Neural cell (in vitro differentiated cells): ENCODE measurements at regions not wholly inside any gene's neighbourhood (a gene's known extent, or its start where the extent isn't known, plus 50 kb on each side); places are given as distances from the start of the nearest gene placed in this dataset.

Experiments used
- H2AFZ ChIP-seq: fragments of 200-600, 300-800 bp; sonication (generic), shearing (Covaris generic); 2 replicates; pipeline ENCODE4 v1.6.0; 2014; ENCODE audit warnings: low read depth, mild to moderate bottlenecking, antibody characterized with exemption, low read length, moderate library complexity
- H3F3A ChIP-seq: fragments of 200-600 bp; shearing (Covaris generic); 2 replicates; pipeline ENCODE4 v1.6.1; 2016; ENCODE audit warnings: mild to moderate bottlenecking, moderate library complexity, mixed read lengths, antibody characterized with exemption, low read length; ENCODE audit not compliant: insufficient read depth, poor library complexity, severe bottlenecking
- H3K27ac ChIP-seq: fragments of 200-600, 300-800 bp; sonication (generic), shearing (Covaris generic); 2 replicates; pipeline ENCODE4 v1.5.1; 2014; ENCODE audit warnings: mild to moderate bottlenecking, low read length, moderate library complexity
- H3K27me3 ChIP-seq: fragments of 300-800, 200-600 bp; sonication (generic), shearing (Covaris generic); 2 replicates; pipeline ENCODE4 v1.6.0; 2014; ENCODE audit warnings: mild to moderate bottlenecking, low read depth, low read length, moderate library complexity; ENCODE audit not compliant: insufficient read depth
- H3K36me3 ChIP-seq: fragments of 300-800, 200-600 bp; sonication (generic), shearing (Covaris generic); 2 replicates; pipeline ENCODE4 v1.5.1; 2014; ENCODE audit warnings: mild to moderate bottlenecking, antibody characterized with exemption, low read length, moderate library complexity; ENCODE audit not compliant: insufficient read depth
- H3K4me2 ChIP-seq: fragments of 300-800, 200-600 bp; sonication (generic), shearing (Covaris generic); 2 replicates; pipeline ENCODE4 v1.6.0; 2014; ENCODE audit warnings: mild to moderate bottlenecking, low read length
- H3K4me3 ChIP-seq: fragments of 300-800, 200-600 bp; sonication (generic), shearing (Covaris generic); 2 replicates; pipeline ENCODE4 v1.5.1; 2014; ENCODE audit warnings: mild to moderate bottlenecking, low read length, moderate library complexity
- H3K79me2 ChIP-seq: fragments of 200-600 bp; shearing (Covaris generic); replicated peaks from 2 replicates; pipeline ENCODE4 v1.6.0; 2014; ENCODE audit warnings: mild to moderate bottlenecking, low read length, moderate library complexity; ENCODE audit not compliant: insufficient read depth
- H3K9ac ChIP-seq: fragments of 300-800, 200-600 bp; sonication (generic), shearing (Covaris generic); 2 replicates; pipeline ENCODE4 v1.6.1; 2016; ENCODE audit warnings: mild to moderate bottlenecking, low read length, mixed read lengths
- H3K9me2 ChIP-seq: fragments of 200-600 bp; shearing (Covaris generic); 2 replicates; pipeline ENCODE4 v1.6.1; 2016; ENCODE audit warnings: mild to moderate bottlenecking, low read length, mixed read lengths; ENCODE audit not compliant: insufficient read depth
- H3K9me3 ChIP-seq: fragments of 200-600, 300-800 bp; sonication (generic), shearing (Covaris generic); 2 replicates; pipeline ENCODE4 v1.6.1; 2016; ENCODE audit warnings: mild to moderate bottlenecking, mixed run types, low read length, moderate library complexity, mixed read lengths
- H4K20me1 ChIP-seq: fragments of 200-600 bp; shearing (Covaris generic); 2 replicates; pipeline ENCODE4 v1.6.1; 2016; ENCODE audit warnings: mild to moderate bottlenecking, mixed run types; ENCODE audit not compliant: insufficient read depth
- EP300 ChIP-seq: fragments of 450-650 bp; conservative IDR thresholded peaks from 2 replicates; pipeline ENCODE4 v1.6.1; 2014; ENCODE audit warnings: antibody characterized with exemption, mild to moderate bottlenecking, moderate library complexity; ENCODE audit not compliant: poor library complexity, severe bottlenecking
- EZH2 ChIP-seq: fragments of 200-600, 300-800 bp; shearing (Covaris generic), sonication (generic); IDR thresholded peaks from 2 replicates; pipeline ENCODE4 v1.6.1; 2014; ENCODE audit warnings: antibody characterized with exemption, low read length, borderline replicate concordance, mild to moderate bottlenecking; ENCODE audit not compliant: insufficient read depth, poor library complexity, severe bottlenecking
- MXI1 ChIP-seq: fragments of 450-650 bp; conservative IDR thresholded peaks from 2 replicates; pipeline ENCODE4 v1.6.1; 2014; ENCODE audit warnings: antibody characterized with exemption, mild to moderate bottlenecking; ENCODE audit not compliant: poor library complexity, severe bottlenecking
- POLR2AphosphoS5 ChIP-seq: IDR thresholded peaks from 2 replicates; pipeline ENCODE4 v1.6.1; 2012
- RAD21 ChIP-seq: fragments of 450-650 bp; conservative IDR thresholded peaks from 2 replicates; pipeline ENCODE4 v1.6.1; 2014; ENCODE audit warnings: antibody characterized with exemption, mild to moderate bottlenecking, moderate library complexity
- REST ChIP-seq: IDR thresholded peaks from 2 replicates; pipeline ENCODE4 v1.6.1; 2012; ENCODE audit warnings: borderline replicate concordance
- SMC3 ChIP-seq: fragments of 450-650 bp; conservative IDR thresholded peaks from 2 replicates; pipeline ENCODE4 v1.6.1; 2014; ENCODE audit warnings: antibody characterized with exemption, mild to moderate bottlenecking, moderate library complexity; ENCODE audit not compliant: poor library complexity
- TAF1 ChIP-seq: IDR thresholded peaks from 2 replicates; pipeline ENCODE4 v1.6.1; 2012; ENCODE audit warnings: low read depth
- TF ChIP-seq, protein P1 (sequence below): fragments of 450-650 bp; IDR thresholded peaks from 2 replicates; pipeline ENCODE4 v1.5.1; 2014; ENCODE audit warnings: antibody characterized with exemption, mild to moderate bottlenecking, moderate library complexity; ENCODE audit not compliant: poor library complexity, severe bottlenecking

- Histone ChIP-seq H4K20me1 (no peaks in the 10 kb centered on the region), H3K79me2 (no peaks in the 10 kb centered on the region), H3F3A (no peaks in the 10 kb centered on the region), H3K36me3 (no peaks in the 10 kb centered on the region), H3K9ac (no peak overlapping the region), H3K9me3 (no peaks in the 10 kb centered on the region), H3K4me3 (no peak overlapping the region), H3K9me2 (no peaks in the 10 kb centered on the region), H2AFZ (no peak overlapping the region), H3K27me3 (no peaks in the 10 kb centered on the region), H3K27ac (no peak overlapping the region), H3K4me2 (no peak overlapping the region)
- no peak for TF ChIP-seq REST
- no peak for TF ChIP-seq POLR2AphosphoS5
- no peak for TF ChIP-seq MXI1
Observed at GRCh38 chr13:86108334-86108733, 309.1 kb upstream of the SLITRK6 start.

DNA sequence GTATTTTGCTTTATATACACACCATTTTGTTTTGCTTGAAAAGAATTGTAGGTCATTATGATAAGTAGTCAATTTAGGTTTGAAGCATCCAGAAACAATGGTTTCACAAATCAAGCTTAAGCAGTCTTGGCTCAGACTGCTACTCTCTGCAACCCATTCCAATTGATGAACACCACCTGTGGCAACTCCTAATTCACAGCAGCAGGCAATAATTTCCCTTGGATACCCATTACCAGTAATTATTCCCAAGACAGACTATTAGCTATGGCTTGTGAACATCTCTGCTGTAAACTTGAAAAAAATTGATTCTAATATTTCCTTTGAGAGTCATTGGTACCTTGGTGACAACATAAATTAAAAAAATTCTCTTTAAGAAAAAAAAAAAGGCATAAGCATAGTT, 299.3 kb upstream of the SLITRK6 start:
- Histone ChIP-seq H3K4me2 (no peak overlapping the region), H2AFZ (no peak overlapping the region), H3K27ac (no peak overlapping the region), H3K4me3 (no peak overlapping the region), H3K9me3 (no peaks in the 10 kb centered on the region), H3K9ac (no peak overlapping the region), H3K36me3 (no peaks in the 10 kb centered on the region), H3F3A (no peaks in the 10 kb centered on the region), H3K27me3 (no peaks in the 10 kb centered on the region), H3K79me2 (no peaks in the 10 kb centered on the region), H4K20me1 (no peaks in the 10 kb centered on the region), H3K9me2 (no peaks in the 10 kb centered on the region)
- TF ChIP-seq TAF1 (no peak), EP300 (no peak), SMC3 (no peak), MXI1 (no peak), EZH2 (no peak), POLR2AphosphoS5 (no peak), REST (no peak), RAD21 (no peak)
- TF ChIP-seq, protein P1, sequence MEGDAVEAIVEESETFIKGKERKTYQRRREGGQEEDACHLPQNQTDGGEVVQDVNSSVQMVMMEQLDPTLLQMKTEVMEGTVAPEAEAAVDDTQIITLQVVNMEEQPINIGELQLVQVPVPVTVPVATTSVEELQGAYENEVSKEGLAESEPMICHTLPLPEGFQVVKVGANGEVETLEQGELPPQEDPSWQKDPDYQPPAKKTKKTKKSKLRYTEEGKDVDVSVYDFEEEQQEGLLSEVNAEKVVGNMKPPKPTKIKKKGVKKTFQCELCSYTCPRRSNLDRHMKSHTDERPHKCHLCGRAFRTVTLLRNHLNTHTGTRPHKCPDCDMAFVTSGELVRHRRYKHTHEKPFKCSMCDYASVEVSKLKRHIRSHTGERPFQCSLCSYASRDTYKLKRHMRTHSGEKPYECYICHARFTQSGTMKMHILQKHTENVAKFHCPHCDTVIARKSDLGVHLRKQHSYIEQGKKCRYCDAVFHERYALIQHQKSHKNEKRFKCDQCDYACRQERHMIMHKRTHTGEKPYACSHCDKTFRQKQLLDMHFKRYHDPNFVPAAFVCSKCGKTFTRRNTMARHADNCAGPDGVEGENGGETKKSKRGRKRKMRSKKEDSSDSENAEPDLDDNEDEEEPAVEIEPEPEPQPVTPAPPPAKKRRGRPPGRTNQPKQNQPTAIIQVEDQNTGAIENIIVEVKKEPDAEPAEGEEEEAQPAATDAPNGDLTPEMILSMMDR = no peak
